GM21786 (cell line): ENCODE measurements at regions not wholly inside any gene's neighbourhood (a gene's known extent, or its start where the extent isn't known, plus 50 kb on each side); places are given as distances from the start of the nearest gene placed in this dataset.
"Not testable (repeated sequence)": the region's sequence is repeated elsewhere in the genome, so short reads cannot be mapped to it uniquely, and the experiment has no call there.

Experiments
- ATAC-seq: cut with Tn5 transposase; IDR thresholded peaks from one replicate; pipeline ENCODE4 v1.9.1; 2021; ENCODE audit not compliant: unreplicated experiment

DNA sequence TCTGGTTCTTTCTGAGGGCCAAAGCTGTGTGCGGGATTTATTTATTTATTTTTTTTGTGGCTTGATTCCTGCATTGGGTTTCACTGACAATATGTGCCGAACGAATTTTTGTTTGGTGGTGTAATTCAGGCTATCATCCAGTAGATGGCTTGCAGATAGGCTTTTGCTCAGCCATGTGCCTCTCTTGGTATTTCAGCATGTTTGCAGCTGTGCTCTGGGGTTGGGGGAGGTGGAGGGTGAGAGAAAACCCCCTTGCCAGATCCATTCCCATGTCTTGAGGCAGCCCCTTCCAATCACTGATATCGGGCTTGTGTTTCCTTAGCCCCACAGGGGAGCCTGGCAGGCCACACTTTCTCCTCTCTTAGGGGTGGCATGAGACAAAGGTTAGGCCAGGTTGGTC lies 302.4 kb downstream of the PTGER3 start:
- no peak for ATAC-seq

DNA sequence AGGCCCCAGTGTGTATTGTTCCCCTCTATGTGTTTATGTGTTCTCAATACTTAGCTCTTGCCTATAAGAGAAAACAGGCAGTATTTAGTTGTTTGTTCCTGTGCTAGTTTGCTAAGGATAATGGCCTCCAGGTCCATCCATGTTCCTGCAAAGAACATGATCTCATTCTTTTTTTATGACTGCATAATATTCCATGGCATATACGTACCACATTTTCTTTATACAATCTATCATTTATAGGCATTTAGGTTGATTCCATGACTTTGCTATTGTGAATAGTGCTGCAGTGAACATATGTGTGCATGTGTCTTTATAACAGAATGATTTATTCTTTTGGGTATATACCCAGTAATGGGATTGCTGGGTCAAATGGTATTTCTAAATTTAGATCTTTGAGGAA lies 301.6 kb downstream of the PTGER3 start:
- ATAC-seq, result not testable (repeated sequence)

DNA sequence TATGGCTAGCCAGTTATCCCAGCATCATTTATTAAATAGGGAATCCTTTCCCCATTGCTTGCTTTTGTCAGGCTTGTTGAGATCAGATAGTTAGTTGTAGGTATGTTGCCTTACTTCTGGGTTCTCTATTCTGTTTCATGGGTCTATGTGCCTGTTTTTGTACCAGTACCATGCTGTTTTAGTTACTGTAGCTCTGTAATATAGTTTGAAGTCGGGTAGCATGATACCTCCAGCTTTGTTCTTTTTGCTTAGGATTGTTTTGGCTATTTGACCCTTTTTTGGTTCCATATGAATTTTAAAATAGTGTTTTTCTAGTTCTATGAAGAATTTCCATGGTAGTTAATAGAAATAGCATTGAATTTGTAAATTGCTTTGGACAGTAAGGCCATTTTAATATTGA lies 300.5 kb downstream of the PTGER3 start:
- ATAC-seq, result not testable (repeated sequence)

DNA sequence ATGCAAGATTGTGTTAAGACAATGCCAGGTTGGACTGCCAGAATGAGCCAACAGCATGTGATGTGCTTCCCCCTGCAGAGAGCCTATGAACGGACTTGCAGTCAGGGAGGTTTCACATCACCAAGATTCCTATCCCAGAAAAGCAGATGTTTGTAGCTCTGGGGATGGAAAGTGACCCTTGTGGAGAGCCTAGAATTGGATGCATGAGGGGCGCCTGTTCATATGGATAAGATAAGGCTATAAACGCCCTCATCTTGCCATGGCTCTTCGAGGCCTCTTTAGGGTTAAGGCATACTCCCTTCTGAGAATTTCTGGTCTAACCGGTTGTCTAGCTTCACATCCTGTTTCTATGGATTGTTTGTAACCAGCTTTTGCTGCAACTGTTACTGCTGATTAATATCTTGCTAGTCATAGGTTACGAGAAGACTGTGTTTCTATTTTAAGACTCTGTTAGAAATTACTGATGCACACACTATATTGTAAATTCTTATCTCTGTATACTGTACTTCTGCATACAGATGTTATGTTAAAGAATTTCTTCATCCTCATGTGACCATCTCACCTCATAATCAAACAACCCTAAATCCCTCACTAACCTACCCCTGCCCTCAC lies 295.8 kb downstream of the PTGER3 start:
- ATAC-seq, result not testable (repeated sequence)

DNA sequence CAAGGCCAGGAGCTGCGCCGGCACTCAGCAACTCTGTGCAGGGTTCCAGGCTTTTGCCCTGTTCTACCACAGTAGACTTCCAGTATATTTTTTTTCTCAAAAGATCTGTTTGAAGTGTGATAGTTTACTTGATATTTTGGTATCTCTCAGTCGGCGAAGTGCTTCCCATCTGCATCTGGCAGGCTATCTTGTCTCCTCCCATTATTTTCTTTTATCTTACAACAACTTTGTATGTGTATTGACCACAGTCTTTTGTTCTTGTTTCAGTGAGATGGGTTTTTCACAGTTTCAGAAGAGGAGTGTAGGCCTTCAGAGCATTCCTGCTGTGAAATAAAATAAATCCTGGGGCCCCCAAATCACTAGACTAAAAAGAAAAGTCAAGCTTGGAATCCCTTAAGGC lies 292.9 kb downstream of the PTGER3 start:
- no peak for ATAC-seq

DNA sequence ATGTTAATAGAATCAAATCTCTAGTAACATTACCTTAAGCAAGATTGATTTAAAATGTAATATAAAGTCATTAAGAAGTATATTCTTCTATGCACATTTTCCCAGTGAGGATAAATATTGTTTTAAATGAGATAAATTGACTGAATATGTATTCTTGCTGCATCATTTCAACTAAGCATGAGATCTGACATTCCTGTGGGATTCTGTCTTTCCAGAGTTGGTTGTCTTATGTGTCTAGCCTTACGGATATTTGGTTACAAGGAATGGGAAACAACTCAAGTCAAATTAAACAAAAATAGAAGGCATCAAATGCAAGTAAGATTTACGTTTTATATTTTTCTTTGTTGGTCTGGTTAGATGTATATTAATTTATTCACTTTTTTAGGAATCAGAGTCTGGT lies 287.5 kb downstream of the PTGER3 start:
- ATAC-seq, result no peak

DNA sequence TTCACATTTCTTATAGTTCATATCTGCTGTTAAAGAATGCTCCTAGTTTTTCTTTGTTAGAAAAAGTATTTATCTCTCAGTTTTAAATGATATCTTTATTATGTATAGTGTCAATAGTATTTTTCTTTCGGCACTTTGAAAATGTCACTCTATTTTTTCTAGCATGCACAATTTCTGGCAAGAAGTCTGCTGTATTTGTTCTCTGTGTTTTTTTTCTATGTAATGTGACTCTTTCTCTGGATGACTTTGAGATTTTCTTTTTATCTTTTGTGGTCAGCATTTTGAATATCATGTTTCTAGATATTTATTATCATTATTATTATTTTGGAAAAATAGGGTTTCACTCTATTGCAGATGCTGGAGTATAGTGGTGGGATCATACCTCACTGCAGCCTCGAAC lies 285.2 kb downstream of the PTGER3 start:
- no peak for ATAC-seq

DNA sequence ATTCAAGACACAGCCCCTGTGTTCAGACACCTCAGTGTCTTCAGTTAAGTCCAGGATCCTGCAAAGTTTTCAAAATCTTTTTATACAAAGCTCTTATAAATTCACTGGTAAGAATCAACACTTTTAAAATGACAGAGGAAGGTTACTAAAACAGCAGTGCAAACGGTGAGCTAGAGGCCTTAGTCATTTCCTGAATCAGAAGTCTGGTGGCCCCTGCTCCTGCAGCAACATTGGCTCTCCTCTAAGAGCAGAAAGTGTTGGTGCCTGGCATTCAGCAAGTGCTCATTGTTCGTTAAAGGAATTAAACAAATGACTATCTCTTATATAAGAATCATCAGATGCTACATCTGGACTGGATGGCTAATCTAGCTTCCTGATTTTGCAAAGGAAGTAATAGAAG lies 282.9 kb downstream of the PTGER3 start:
- ATAC-seq, result no peak

DNA sequence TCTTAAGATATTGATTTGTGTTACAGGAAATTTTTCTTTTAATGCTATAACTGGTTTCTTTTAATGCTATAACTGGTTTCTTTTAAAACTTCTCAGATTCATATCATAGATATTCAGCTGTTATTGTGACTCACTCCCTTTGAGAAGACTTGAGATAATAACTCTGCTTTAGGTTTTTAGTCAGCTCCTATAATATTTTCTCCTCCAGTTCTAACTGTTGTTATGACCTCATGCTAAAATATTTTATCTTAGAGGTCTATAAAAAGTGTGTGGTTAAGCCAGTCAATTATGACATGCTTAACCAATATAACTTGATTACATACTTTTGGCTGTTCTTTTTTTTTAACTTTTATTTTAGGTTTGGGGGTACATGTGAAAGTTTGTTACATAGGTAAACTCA lies 280.2 kb downstream of the PTGER3 start:
- ATAC-seq, result no peak

DNA sequence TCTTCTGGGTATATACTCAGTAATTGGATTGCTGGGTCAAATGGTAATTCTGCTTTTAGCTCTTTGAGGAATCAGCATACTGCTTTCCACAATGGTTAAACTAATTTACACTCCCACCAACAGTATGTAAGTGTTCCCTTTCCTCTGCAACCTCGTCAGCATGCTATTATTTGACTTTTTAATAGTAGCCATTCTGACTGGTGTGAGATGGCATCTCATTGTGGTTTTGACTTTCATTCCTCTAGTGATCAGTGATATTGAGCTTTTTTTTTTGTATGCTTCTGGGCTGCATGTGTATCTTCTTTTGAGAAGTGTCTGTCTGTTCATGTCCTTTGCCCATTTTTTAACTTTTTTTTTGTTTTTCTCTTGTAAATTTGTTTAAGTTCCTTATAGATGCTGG lies 279.4 kb downstream of the PTGER3 start:
- ATAC-seq, result no peak

DNA sequence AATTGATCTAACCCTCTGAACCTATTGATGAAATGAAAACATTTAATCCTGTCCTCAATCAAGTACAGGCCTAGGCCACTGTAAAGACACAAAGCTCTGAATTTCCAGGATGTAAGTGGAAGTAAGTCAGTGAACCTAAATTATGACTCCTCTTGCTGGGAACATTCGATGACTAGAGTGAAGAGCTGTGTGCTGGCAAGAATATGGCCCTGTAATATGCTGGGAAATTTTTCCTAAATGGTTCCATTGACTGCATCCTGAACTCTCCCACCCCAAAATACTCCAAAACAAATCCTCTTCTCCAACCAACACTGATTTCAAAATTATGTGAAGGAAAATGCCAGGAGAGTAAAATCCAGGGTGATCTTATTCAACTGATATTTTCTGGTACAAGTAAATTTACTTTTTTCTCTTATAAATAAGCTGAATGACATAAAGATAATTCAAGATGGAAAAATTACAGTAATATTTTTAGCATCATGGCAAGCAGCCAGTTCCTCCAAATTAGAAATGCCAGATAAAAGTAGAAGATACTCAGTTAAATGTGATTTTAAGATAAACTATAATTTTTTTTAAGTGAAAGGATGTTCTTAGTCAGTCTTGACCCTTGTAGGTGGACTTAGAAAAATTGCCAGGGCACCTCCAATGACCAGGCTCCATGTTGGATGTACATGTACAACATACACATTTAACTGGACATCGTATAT lies 269.4 kb downstream of the PTGER3 start:
- no peak for ATAC-seq

DNA sequence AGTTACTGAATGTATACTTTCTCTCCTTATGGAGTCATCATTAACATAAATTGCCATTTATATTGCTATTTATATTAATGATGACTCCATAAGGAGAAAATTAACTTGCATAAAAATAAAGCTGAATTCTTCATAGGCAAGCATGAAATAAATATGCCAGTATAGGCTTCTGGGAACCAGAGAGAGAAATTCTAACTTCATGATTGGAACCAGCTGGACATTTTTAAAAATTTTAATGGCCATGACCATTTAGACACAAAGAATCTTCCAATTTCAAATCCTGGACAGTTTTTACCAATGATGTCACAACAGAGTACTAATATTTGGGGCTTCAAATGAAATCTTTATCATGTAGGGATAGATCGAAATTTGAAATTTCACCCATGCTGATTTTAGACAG lies 268.7 kb downstream of the PTGER3 start:
- no peak for ATAC-seq

DNA sequence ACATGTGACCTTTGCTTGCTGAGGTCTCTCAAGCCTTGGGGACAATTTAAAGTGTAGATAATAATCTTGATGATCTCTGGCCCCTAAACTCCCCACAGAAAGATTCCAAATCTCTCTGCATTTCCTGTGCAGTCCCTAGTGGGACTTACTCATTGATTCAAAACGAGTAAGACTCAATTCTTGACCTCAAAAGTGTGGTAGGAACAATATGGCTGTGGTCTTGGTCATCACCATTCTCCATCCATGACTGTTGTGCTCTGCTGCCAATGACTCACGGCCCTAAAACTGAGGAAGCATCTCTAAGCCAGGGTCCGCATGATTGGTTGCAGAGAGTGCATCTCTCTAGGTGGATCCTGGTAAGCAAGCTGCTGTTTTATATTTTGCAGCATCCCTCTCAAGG lies 268.0 kb downstream of the PTGER3 start:
- no peak for ATAC-seq

DNA sequence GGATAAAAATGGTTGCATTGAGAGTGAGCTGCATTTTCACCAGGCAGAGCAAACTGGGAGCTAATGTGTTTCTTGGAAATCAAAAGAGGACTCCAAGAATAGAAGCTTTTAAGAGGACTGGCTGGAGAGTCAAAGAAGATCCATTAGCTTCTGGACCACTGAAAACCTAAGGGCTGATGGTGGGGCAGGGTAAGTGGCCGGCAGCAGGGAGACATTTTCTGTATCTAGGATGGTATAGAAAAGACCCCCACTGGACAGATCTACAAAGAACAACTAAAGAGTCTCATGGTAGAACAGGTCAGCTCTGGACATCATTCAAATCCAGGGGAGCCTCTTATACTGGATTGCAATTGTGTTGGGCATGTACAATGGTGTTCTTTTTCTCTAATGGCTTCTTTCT lies 262.3 kb downstream of the PTGER3 start:
- no peak for ATAC-seq

DNA sequence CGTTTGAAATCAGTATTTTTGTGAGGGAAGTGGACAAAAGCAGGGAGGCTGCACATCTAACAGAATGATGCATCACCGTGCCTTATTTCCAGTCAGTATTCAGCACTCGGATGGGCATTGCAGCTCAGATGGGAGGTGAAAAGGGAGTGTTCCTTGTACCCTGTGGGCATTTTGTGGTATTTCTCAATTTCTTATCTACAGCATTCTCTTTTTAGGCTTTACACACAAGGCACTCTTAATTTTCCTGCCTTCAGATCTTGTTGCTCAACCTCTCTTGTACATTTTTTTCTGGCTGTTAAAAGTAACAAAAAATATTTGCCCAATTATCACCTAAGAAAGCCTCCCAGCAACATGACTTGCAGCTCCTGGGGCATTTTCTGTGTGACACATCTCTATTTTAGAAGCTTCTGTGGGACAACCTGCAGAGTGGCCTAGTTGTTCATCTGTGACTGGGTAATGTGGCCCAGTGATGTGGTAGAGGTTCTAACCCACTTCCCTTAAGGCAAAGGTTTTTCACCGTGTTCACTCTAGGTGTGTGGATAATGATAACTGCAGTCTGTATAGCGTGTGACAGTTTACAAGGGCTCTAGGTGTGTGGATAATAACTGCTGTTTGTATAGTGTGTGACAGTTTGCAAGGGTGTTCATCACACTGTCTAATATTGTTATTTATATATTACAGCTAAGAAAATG lies 257.2 kb downstream of the PTGER3 start:
- ATAC-seq, result no peak

DNA sequence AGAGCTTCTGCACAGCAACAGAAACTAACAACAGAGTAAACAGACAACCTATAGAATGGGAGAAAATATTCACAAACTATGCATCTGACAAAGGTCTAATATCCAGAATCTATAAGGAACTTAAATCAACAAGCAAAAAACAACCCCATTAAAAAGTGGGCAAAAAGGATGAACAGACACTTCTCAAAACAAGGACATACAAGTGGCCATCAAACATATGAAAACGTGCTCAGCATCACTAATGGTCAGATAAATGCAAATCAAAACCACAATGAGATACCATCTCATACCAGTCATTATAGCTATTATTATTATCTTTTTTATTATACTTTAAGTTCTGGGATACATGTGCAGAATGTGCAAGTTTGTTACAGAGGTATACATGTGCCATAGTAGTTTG lies 252.6 kb downstream of the PTGER3 start:
- ATAC-seq, result not testable (repeated sequence)

DNA sequence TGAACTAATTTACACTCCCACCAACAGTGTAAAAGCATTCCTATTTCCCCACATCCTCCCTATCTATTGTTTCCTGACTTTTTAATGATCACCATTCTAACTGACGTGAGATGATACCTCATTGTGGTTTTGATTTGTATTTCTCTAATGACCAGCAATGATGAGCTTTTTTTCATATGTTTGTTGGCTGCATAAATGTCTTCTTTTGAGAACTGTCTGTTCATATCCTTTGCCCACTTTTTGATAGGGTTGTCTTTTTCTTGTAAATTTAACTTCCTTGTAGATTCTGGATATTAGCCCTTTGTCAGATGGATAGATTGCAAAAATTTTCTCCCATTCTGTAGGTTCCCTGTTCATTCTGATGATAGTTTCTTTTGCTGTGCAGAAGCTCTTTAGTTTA lies 251.3 kb downstream of the PTGER3 start:
- ATAC-seq, result not testable (repeated sequence)

DNA sequence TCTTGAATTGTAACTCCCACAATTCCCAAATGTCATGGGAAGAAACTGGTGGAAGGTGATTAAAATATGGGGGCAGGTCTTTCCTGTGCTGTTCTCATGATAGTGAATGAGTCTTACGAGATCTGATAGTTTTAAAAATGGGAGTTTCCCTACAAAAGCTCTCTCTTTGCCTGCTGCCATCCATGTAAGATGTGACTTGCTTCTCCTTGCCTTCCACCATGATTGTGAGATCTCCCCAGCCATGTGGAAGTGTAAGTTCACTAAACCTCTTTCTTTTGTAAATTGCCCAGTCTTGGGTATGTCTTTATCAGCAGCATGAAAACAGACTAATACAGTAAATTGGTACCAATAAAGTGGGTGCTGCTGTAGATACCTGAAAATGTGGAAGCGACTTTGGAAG lies 245.0 kb downstream of the PTGER3 start:
- ATAC-seq, result not testable (repeated sequence)

DNA sequence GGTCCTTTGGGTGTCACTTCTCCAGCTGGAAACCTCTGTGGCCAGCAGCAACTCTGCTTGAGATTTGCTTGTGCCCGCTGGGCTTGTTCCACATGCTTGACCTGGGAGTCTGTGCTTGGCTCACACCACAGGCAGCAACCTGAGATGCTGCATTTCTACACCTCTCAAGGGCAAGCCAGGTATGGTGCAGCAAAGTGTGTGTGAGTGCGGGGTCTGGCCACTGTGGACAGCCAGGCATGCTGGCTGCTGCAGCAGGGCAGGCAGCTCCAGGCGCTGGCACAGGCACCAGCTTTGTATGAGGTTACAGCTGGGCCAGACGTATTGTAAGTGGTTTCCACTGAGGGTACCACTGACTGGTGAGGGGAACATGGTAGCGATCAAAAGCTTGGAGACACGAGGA lies 242.0 kb downstream of the PTGER3 start:
- no peak for ATAC-seq

DNA sequence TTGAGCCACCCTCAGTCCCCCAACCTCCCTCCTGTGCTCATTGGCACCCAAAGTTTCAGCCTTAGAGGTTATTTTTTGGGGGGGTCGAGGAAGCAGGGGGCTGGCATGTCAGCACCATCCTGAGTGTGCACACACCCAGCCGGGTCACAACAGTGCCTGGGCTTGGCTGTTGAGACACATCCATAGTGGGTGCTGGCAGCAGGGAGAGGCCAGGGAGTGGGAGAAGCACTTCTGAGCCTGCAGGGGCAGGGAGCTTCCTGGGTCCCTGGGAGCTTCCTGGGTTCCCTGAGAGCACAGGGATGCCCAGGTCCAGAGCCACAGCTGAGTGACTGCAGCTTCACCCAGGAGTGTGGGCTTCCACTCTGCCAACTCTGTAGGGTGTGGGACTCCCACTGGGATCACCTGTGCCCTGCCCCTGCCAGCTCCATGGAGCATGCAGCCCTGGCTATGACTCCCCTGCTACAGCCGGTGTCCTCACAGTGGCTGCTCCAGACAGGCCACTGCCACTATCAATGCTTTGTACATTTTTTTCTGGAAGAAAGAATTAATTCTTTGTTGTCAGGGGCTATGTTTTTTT lies 240.4 kb downstream of the PTGER3 start:
- no peak for ATAC-seq

DNA sequence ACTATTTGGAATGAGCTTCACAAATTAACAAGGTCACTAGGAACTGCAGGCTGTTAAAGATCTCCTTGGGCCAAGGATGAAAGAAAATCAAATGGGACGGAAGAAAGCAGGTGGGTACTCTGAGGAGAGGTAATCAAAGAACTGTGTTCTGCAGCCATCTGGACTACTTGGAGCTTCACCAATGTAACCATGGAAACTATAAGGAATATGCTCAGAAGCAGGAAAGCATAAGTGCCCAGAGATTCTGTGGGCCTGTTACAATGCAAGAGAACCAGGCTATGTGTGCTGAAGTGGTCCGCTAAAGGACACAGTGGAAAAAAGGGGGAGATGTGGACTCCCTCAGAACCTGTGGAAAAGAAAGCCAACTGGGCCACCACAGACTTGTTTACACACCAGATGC lies 238.5 kb downstream of the PTGER3 start:
- ATAC-seq, result no peak

DNA sequence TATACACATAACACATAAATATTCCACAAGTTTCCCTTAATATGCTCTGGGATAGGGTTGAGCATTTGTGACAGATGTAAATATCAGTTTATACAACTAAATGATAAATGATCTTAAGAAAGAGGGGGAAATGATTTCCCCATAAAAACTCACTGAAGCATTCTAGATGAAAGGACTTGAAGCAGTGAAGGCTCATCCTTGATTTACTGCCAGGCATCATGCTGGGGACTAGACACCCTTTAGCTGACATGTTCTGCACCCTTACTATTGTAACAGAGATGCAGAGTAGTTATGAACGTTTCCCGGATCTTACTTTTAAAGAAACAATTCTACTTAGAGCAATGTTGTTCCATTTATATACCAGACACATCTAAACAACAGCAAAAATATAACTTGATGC lies 235.8 kb downstream of the PTGER3 start:
- no peak for ATAC-seq
